HG02885 (cell line): ENCODE measurements at regions not wholly inside any gene's neighbourhood (a gene's known extent, or its start where the extent isn't known, plus 50 kb on each side); places are given as distances from the start of the nearest gene placed in this dataset.

Source experiments
- ATAC-seq: cut with Tn5 transposase; IDR thresholded peaks from one replicate; pipeline ENCODE4 v1.9.1; 2021; ENCODE audit warnings: mild to moderate bottlenecking; ENCODE audit not compliant: unreplicated experiment, poor library complexity

GRCh38 chr17:36879624-36880131 is 57.6 kb upstream of the LHX1 start:
- no peak for ATAC-seq

DNA sequence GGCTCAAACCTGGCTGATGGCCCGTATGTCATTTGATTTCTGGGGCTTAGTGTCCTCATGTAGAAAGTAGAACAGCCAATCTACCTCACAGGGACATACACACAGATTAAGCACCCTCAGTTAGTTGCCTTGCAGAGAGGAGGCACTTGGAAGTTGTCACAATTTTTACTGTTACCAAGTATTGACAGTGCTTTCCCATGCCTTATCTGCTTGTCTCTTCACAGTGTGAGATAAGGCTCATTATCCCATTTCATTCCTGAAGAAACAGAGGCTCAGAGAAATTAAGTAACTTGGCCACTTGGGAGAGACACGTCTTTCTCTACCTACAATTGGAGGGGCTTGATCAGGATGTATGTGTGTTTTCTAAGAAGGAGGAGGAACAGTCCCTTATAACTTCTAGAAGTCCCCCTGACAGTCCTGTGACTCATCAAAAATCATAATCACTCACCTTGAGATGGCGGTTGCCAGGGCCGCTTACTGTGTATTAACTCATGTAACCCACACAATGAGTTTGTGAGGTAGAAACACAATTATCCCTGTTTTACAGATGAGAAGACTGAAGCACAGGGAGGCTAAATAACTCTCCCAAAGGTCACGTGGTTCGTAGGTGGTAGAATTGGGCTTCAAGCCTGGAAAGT is 56.9 kb upstream of the LHX1 start:
- ATAC-seq = no peak

DNA sequence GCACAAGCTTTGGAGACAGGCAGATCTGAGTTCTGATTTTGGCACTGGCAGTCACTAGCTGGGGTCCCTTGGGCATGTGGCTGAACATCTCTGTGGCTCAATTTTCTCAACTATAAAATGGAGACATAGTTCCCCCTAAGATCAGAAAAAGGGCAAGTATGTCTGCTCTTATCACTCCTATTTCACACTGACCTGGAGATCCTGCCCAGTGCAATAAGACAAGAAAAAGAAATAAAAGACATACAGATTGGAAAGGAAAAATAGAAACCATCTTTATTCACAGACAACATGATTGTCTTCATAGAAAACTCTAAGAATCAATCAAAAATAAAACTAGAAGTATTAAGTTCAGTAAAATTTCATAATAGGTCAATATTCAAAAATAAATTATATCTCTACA is 56.0 kb upstream of the LHX1 start:
- ATAC-seq = no peak

DNA sequence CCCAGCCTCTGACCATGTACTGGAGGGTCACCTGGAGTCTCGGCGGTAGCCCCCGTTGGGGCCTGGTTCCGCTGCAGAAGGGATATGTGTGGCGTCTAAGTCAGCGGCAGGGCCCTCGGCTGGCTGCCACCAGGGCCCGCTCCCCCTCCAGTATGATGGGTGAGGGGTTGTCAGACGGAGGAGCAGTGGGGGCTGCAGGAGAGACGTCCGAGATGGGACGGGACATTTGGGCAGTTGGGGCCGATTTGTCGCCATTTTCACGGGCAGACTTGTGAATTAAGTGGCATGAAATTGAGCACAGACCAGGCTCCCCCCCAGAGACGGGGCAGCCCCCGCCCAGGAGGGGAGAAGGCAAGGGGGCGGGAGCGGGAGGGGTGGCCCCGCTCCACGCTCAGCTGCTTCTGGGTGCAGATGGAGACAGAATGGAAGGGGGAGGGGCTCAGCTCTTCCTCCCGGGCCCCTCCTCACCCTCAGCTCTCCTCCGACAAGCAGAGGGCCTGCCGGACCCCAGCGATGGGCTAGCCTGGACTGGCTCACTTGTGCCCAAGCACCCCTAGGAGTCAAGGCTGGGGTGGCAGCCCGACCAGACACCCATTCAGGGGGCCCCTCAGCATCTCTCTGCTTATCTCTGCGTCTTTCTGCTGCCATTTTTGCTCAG is 52.7 kb upstream of the LHX1 start:
- ATAC-seq = no peak

DNA sequence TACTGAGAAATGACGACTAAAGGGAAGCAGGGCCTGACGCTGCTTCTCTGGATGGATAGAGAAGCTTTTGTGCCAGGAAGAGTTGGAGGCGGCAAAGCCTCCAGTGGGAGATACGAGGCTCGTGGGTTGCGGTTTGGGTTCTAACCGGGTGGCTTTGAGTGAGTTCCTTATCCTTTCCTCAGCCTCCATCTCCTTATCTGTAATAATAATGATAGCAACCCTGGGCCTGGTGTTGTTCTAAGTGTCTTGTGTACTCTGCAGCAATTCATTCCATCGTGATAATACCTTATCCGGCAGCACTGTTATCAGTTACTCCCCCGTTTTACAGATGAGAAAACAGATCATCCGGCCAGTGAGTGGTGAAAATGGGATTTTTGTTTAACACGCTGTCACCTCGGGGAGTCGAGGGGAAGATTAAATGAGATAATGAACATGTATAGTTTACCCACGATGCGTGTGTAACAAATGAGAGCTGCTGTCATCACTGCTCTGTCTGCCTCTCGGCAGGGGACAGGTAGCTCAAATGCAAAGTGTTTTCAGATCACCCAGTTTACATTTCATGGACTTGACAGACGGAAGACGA is 52.0 kb upstream of the LHX1 start:
- ATAC-seq = no peak

- no peak for ATAC-seq
These were observed 51.4 kb upstream of the LHX1 start for GRCh38 chr17:36885771-36886377.
